ENCODE measurements at regions not wholly inside any gene's neighbourhood (a gene's known extent, or its start where the extent isn't known, plus 50 kb on each side); places are given as distances from the start of the nearest gene placed in this dataset.

GRCh38 chr4:123876671-123877101, 480.1 kb downstream of the SPRY1 start:
- peaks cover 0 to 7% (median 0%) of the 10 kb centered on the region in 5 donors for H3K27me3 Mint-ChIP-seq
- no peaks in the 10 kb centered on the region for H3K27me3 ChIP-seq (ENCODE audit: control insufficient read depth in 2 of 2, insufficient read depth in 2 of 2, low read length in 2 of 2)
- no peaks in the 10 kb centered on the region for H3K4me1 Mint-ChIP-seq
- no peaks in the 10 kb centered on the region for H3K36me3 ChIP-seq (ENCODE audit: control insufficient read depth in 2 of 3, insufficient read depth in 3 of 3, low read length in 3 of 3)
- H3K4me1 ChIP-seq (ENCODE audit: control insufficient read depth in 2 of 2, insufficient read depth in 2 of 2, low read length in 2 of 2): no peaks in the 10 kb centered on the region
- H3K4me3 ChIP-seq (ENCODE audit: low read length): no peak overlapping the region
- DNase-seq: no peak
- CTCF ChIA-PET: no interaction called here
- no peaks in the 10 kb centered on the region for H3K9me3 ChIP-seq (ENCODE audit: control insufficient read depth in 2 of 3, low read length in 3 of 3)
- no peak for ATAC-seq
- no peak overlapping the region for H3K27ac Mint-ChIP-seq
- H3K4me3 Mint-ChIP-seq: no peak overlapping the region
- H3K9me3 Mint-ChIP-seq: peaks cover 0 to 7% (median 0%) of the 10 kb centered on the region in 11 donors
- H3K36me3 Mint-ChIP-seq: no peaks in the 10 kb centered on the region
- POLR2A ChIA-PET: no interaction called here
- intact Hi-C loops (cut with micrococcal nuclease): no loop called here
- H3K27ac ChIP-seq (ENCODE audit: low read depth, low read length): no peak overlapping the region

GRCh38 chr4:123877551-123877950, 481.0 kb downstream of the SPRY1 start:
- Histone ChIP-seq H3K4me1 (ENCODE audit: control insufficient read depth in 2 of 2, insufficient read depth in 2 of 2, low read length in 2 of 2) (no peaks in the 10 kb centered on the region), H3K9me3 (ENCODE audit: control insufficient read depth in 2 of 3, low read length in 3 of 3) (no peaks in the 10 kb centered on the region), H3K27ac (ENCODE audit: low read depth, low read length) (no peak overlapping the region), H3K36me3 (ENCODE audit: control insufficient read depth in 2 of 3, insufficient read depth in 3 of 3, low read length in 3 of 3) (no peaks in the 10 kb centered on the region), H3K27me3 (ENCODE audit: control insufficient read depth in 2 of 2, insufficient read depth in 2 of 2, low read length in 2 of 2) (no peaks in the 10 kb centered on the region), H3K4me3 (ENCODE audit: low read length) (no peak overlapping the region)
- intact Hi-C loops (cut with micrococcal nuclease): no loop called here
- Mint-ChIP-seq H3K4me1 (no peaks in the 10 kb centered on the region), H3K27me3 (peaks cover 0 to 7% (median 4%) of the 10 kb centered on the region in 5 donors), H3K36me3 (no peaks in the 10 kb centered on the region), H3K9me3 (peaks cover 0 to 7% (median 0%) of the 10 kb centered on the region in 11 donors), H3K4me3 (no peak overlapping the region), H3K27ac (no peak overlapping the region)
- ChIA-PET CTCF (no interaction called here), POLR2A (no interaction called here)
- ATAC-seq: no peak
- no peak for DNase-seq

GRCh38 chr4:123878976-123879375, 482.4 kb downstream of the SPRY1 start:
- Mint-ChIP-seq H3K9me3 (peaks cover 0 to 7% (median 0%) of the 10 kb centered on the region in 11 donors), H3K4me1 (no peaks in the 10 kb centered on the region), H3K36me3 (no peaks in the 10 kb centered on the region), H3K27ac (no peak overlapping the region), H3K27me3 (peaks cover 0 to 7% (median 4%) of the 10 kb centered on the region in 5 donors), H3K4me3 (no peak overlapping the region)
- no peak overlapping the region for H3K4me3 ChIP-seq (ENCODE audit: low read length)
- ATAC-seq: no peak
- intact Hi-C loops (cut with micrococcal nuclease): no loop called here
- CTCF ChIA-PET: no interaction called here
- no peaks in the 10 kb centered on the region for H3K9me3 ChIP-seq (ENCODE audit: control insufficient read depth in 2 of 3, low read length in 3 of 3)
- H3K27ac ChIP-seq (ENCODE audit: low read depth, low read length): no peak overlapping the region
- POLR2A ChIA-PET: interaction anchor here (0.6 kb wide), 1 partner anchor 49 kb away, joined by 4 read pairs; no protein-coding TSS in a partner anchor
- no peaks in the 10 kb centered on the region for H3K4me1 ChIP-seq (ENCODE audit: control insufficient read depth in 2 of 2, insufficient read depth in 2 of 2, low read length in 2 of 2)
- no peaks in the 10 kb centered on the region for H3K27me3 ChIP-seq (ENCODE audit: control insufficient read depth in 2 of 2, insufficient read depth in 2 of 2, low read length in 2 of 2)
- H3K36me3 ChIP-seq (ENCODE audit: control insufficient read depth in 2 of 3, insufficient read depth in 3 of 3, low read length in 3 of 3): no peaks in the 10 kb centered on the region
- DNase-seq: no peak

- no peak overlapping the region for H3K27ac ChIP-seq (ENCODE audit: low read depth, low read length)
- peaks cover 0 to 7% (median 4%) of the 10 kb centered on the region in 11 donors for H3K9me3 Mint-ChIP-seq
- no peaks in the 10 kb centered on the region for H3K4me1 Mint-ChIP-seq
- H3K27me3 ChIP-seq (ENCODE audit: control insufficient read depth in 2 of 2, insufficient read depth in 2 of 2, low read length in 2 of 2): no peaks in the 10 kb centered on the region
- DNase-seq: no peak
- H3K36me3 Mint-ChIP-seq: no peaks in the 10 kb centered on the region
- CTCF ChIA-PET: no interaction called here
- intact Hi-C loops (cut with micrococcal nuclease): no loop called here
- no peaks in the 10 kb centered on the region for H3K36me3 ChIP-seq (ENCODE audit: control insufficient read depth in 2 of 3, insufficient read depth in 3 of 3, low read length in 3 of 3)
- H3K4me3 Mint-ChIP-seq: no peak overlapping the region
- ATAC-seq: no peak
- POLR2A ChIA-PET: no interaction called here
- H3K4me1 ChIP-seq (ENCODE audit: control insufficient read depth in 2 of 2, insufficient read depth in 2 of 2, low read length in 2 of 2): no peaks in the 10 kb centered on the region
- no peak overlapping the region for H3K4me3 ChIP-seq (ENCODE audit: low read length)
- H3K9me3 ChIP-seq (ENCODE audit: control insufficient read depth in 2 of 3, low read length in 3 of 3): no peaks in the 10 kb centered on the region
- no peak overlapping the region for H3K27ac Mint-ChIP-seq
- peaks cover 0 to 7% (median 4%) of the 10 kb centered on the region in 5 donors for H3K27me3 Mint-ChIP-seq
These were observed 484.0 kb downstream of the SPRY1 start for GRCh38 chr4:123880631-123881030.

GRCh38 chr4:123884922-123885321, 488.3 kb downstream of the SPRY1 start:
- ATAC-seq: no peak
- Mint-ChIP-seq H3K9me3 (peaks cover 0 to 6% (median 3%) of the 10 kb centered on the region in 11 donors), H3K27me3 (peaks cover 0 to 4% (median 0%) of the 10 kb centered on the region in 5 donors), H3K4me3 (no peak overlapping the region), H3K27ac (no peak overlapping the region), H3K36me3 (no peaks in the 10 kb centered on the region), H3K4me1 (no peaks in the 10 kb centered on the region)
- H3K4me1 ChIP-seq (ENCODE audit: control insufficient read depth in 2 of 2, insufficient read depth in 2 of 2, low read length in 2 of 2): no peaks in the 10 kb centered on the region
- H3K4me3 ChIP-seq (ENCODE audit: low read length): no peak overlapping the region
- no peak for DNase-seq
- POLR2A ChIA-PET: no interaction called here
- no peaks in the 10 kb centered on the region for H3K36me3 ChIP-seq (ENCODE audit: control insufficient read depth in 2 of 3, insufficient read depth in 3 of 3, low read length in 3 of 3)
- H3K27me3 ChIP-seq (ENCODE audit: control insufficient read depth in 2 of 2, insufficient read depth in 2 of 2, low read length in 2 of 2): no peaks in the 10 kb centered on the region
- H3K27ac ChIP-seq (ENCODE audit: low read depth, low read length): no peak overlapping the region
- intact Hi-C loops (cut with micrococcal nuclease): no loop called here
- H3K9me3 ChIP-seq (ENCODE audit: control insufficient read depth in 2 of 3, low read length in 3 of 3): no peaks in the 10 kb centered on the region
- CTCF ChIA-PET: no interaction called here

GRCh38 chr4:123889507-123889906, 492.9 kb downstream of the SPRY1 start:
- no peak for DNase-seq

GRCh38 chr4:123890889-123891288, 494.3 kb downstream of the SPRY1 start:
- no peaks in the 10 kb centered on the region for H3K9me3 ChIP-seq (ENCODE audit: control insufficient read depth in 2 of 3, low read length in 3 of 3)
- no peak overlapping the region for H3K4me3 Mint-ChIP-seq
- H3K4me1 Mint-ChIP-seq: no peaks in the 10 kb centered on the region
- H3K27me3 ChIP-seq (ENCODE audit: control insufficient read depth in 2 of 2, insufficient read depth in 2 of 2, low read length in 2 of 2): no peaks in the 10 kb centered on the region
- H3K9me3 Mint-ChIP-seq: peaks cover 0 to 1% (median 0%) of the 10 kb centered on the region in 11 donors
- ChIA-PET CTCF (no interaction called here), POLR2A (no interaction called here)
- no peaks in the 10 kb centered on the region for H3K27me3 Mint-ChIP-seq
- no peak overlapping the region for H3K4me3 ChIP-seq (ENCODE audit: low read length)
- H3K27ac ChIP-seq (ENCODE audit: low read depth, low read length): no peak overlapping the region
- H3K36me3 Mint-ChIP-seq: no peaks in the 10 kb centered on the region
- intact Hi-C loops (cut with micrococcal nuclease): no loop called here
- no peak overlapping the region for H3K27ac Mint-ChIP-seq
- ATAC-seq: no peak
- H3K36me3 ChIP-seq (ENCODE audit: control insufficient read depth in 2 of 3, insufficient read depth in 3 of 3, low read length in 3 of 3): no peaks in the 10 kb centered on the region
- no peak for DNase-seq
- no peaks in the 10 kb centered on the region for H3K4me1 ChIP-seq (ENCODE audit: control insufficient read depth in 2 of 2, insufficient read depth in 2 of 2, low read length in 2 of 2)

More at GRCh38 chr4:123889507-123889906, 492.9 kb downstream of the SPRY1 start:
- H3K4me1 Mint-ChIP-seq: no peaks in the 10 kb centered on the region
- POLR2A ChIA-PET: no interaction called here
- no peaks in the 10 kb centered on the region for H3K36me3 ChIP-seq (ENCODE audit: control insufficient read depth in 2 of 3, insufficient read depth in 3 of 3, low read length in 3 of 3)
- ATAC-seq: no peak
- H3K27me3 ChIP-seq (ENCODE audit: control insufficient read depth in 2 of 2, insufficient read depth in 2 of 2, low read length in 2 of 2): no peaks in the 10 kb centered on the region
- no peaks in the 10 kb centered on the region for H3K27me3 Mint-ChIP-seq
- peaks cover 0 to 6% (median 2%) of the 10 kb centered on the region in 11 donors for H3K9me3 Mint-ChIP-seq
- no peaks in the 10 kb centered on the region for H3K4me1 ChIP-seq (ENCODE audit: control insufficient read depth in 2 of 2, insufficient read depth in 2 of 2, low read length in 2 of 2)
- H3K9me3 ChIP-seq (ENCODE audit: control insufficient read depth in 2 of 3, low read length in 3 of 3): no peaks in the 10 kb centered on the region
- H3K27ac ChIP-seq (ENCODE audit: low read depth, low read length): no peak overlapping the region
- no peak overlapping the region for H3K4me3 ChIP-seq (ENCODE audit: low read length)
- CTCF ChIA-PET: no interaction called here
- H3K4me3 Mint-ChIP-seq: no peak overlapping the region
- H3K27ac Mint-ChIP-seq: no peak overlapping the region
- intact Hi-C loops (cut with micrococcal nuclease): no loop called here
- no peaks in the 10 kb centered on the region for H3K36me3 Mint-ChIP-seq

All from naive thymus-derived CD4-positive, alpha-beta T cell (primary cell).